Fibroblast of lung (primary cell): ENCODE measurements at regions not wholly inside any gene's neighbourhood (a gene's known extent, or its start where the extent isn't known, plus 50 kb on each side); places are given as distances from the start of the nearest gene placed in this dataset.

Source experiments
- EZH2 ChIP-seq: IDR thresholded peaks from 2 replicates; pipeline ENCODE4 v1.5.1; 2012; ENCODE audit warnings: low read length, control low read depth, mild to moderate bottlenecking; ENCODE audit errors: missing control alignments
- TF ChIP-seq, protein P1 (sequence below), 2 donors: IDR thresholded peaks in 1 of 2; conservative IDR thresholded peaks in 1 of 2; 1 replicate in 1 of 2; 2 replicates in 1 of 2; pipeline ENCODE4 v1.5.1; 2011 to 2012; ENCODE audit warnings: low read length in 2 of 2, control low read depth in 1 of 2, inconsistent platforms in 1 of 2, low read depth in 1 of 2, mild to moderate bottlenecking in 1 of 2

DNA sequence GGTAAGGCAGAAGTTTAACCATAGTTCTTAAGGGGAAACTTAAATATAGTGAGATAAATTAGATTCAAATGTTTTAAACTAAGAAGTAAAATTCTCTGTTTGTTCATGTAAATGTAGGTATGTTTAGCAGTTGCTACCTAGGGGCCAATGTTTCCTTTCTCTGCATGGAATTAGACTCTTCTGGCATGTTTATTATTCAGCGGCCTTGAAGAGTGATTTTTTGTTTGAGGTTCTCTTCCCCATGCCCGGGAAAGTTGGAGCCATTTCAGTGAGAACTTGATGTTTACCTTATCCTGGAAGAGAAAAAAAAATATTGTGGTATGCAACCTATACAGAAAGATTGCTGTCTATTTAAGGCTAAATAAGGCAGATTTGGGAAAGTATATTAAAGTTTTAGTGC lies 492.9 kb downstream of the KLF5 start:
- TF ChIP-seq EZH2, result no peak
- TF ChIP-seq, protein P1, sequence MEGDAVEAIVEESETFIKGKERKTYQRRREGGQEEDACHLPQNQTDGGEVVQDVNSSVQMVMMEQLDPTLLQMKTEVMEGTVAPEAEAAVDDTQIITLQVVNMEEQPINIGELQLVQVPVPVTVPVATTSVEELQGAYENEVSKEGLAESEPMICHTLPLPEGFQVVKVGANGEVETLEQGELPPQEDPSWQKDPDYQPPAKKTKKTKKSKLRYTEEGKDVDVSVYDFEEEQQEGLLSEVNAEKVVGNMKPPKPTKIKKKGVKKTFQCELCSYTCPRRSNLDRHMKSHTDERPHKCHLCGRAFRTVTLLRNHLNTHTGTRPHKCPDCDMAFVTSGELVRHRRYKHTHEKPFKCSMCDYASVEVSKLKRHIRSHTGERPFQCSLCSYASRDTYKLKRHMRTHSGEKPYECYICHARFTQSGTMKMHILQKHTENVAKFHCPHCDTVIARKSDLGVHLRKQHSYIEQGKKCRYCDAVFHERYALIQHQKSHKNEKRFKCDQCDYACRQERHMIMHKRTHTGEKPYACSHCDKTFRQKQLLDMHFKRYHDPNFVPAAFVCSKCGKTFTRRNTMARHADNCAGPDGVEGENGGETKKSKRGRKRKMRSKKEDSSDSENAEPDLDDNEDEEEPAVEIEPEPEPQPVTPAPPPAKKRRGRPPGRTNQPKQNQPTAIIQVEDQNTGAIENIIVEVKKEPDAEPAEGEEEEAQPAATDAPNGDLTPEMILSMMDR (conservative IDR thresholded peaks at IDR 0.05 in 1 of 2, IDR thresholded peaks at IDR 0.05 in 1 of 2; ENCODE audit: low read depth in 1 of 2, low read length in 2 of 2), result no peak
